ENCODE measurements at regions not wholly inside any gene's neighbourhood (a gene's known extent, or its start where the extent isn't known, plus 50 kb on each side); places are given as distances from the start of the nearest gene placed in this dataset.
A peak's percentile ranks its signal among the peaks of the same experiment; 100 is the strongest.

- peak; percentile 95 for FAIRE-seq
These were observed 332.2 kb upstream of the USP24 start for GRCh38 chr1:55547405-55547804.

GRCh38 chr1:55546553-55546952 lies 331.4 kb upstream of the USP24 start:
- FAIRE-seq: no peak

GRCh38 chr1:55544826-55545225 lies 329.7 kb upstream of the USP24 start:
- FAIRE-seq: no peak

- no peak for FAIRE-seq
These were observed 327.8 kb upstream of the USP24 start for GRCh38 chr1:55542901-55543504.

- FAIRE-seq: no peak
These were observed 326.1 kb upstream of the USP24 start for GRCh38 chr1:55541296-55541695.

GRCh38 chr1:55539652-55540512 lies 324.7 kb upstream of the USP24 start:
- no peak for FAIRE-seq

GRCh38 chr1:55538428-55538827 lies 323.3 kb upstream of the USP24 start:
- no peak for FAIRE-seq

- no peak for FAIRE-seq
These were observed 321.3 kb upstream of the USP24 start for GRCh38 chr1:55536545-55536865.

GRCh38 chr1:55535724-55536544 lies 320.8 kb upstream of the USP24 start:
- no peak for FAIRE-seq

GRCh38 chr1:55534565-55535121 lies 319.5 kb upstream of the USP24 start:
- no peak for FAIRE-seq

- peak; percentile 70 for FAIRE-seq
These were observed 316.5 kb upstream of the USP24 start for GRCh38 chr1:55531644-55532043.

- FAIRE-seq: no peak
These were observed 315.8 kb upstream of the USP24 start for GRCh38 chr1:55530749-55531478.

GRCh38 chr1:55529017-55529416 lies 313.9 kb upstream of the USP24 start:
- no peak for FAIRE-seq

GRCh38 chr1:55527831-55528230 lies 312.7 kb upstream of the USP24 start:
- no peak for FAIRE-seq

- FAIRE-seq: no peak
These were observed 311.6 kb upstream of the USP24 start for GRCh38 chr1:55526716-55527115.

GRCh38 chr1:55524006-55524405 lies 308.8 kb upstream of the USP24 start:
- FAIRE-seq: no peak

GRCh38 chr1:55522982-55523381 lies 307.8 kb upstream of the USP24 start:
- FAIRE-seq: no peak

GRCh38 chr1:55522353-55522903 lies 307.3 kb upstream of the USP24 start:
- FAIRE-seq: no peak

- no peak for FAIRE-seq
These were observed 305.7 kb upstream of the USP24 start for GRCh38 chr1:55520861-55521260.

GRCh38 chr1:55519937-55520683 lies 304.9 kb upstream of the USP24 start:
- FAIRE-seq: no peak

GRCh38 chr1:55519276-55519675 lies 304.1 kb upstream of the USP24 start:
- FAIRE-seq: no peak

- FAIRE-seq: no peak
These were observed 301.9 kb upstream of the USP24 start for GRCh38 chr1:55517036-55517435.
